Ureter (tissue), 1 donor: ENCODE measurements at regions not wholly inside any gene's neighbourhood (a gene's known extent, or its start where the extent isn't known, plus 50 kb on each side); places are given as distances from the start of the nearest gene placed in this dataset.

Experiments used
- DNase-seq: peaks from one replicate; pipeline ENCODE4 v3.0.0-alpha.2; 2020; ENCODE audit warnings: low spot score
- donor health status: DM: yes; HTN: yes; CAD: no.

- DNase-seq, result no peak
Measured at GRCh38 chr10:128871671-128872231, 595.3 kb upstream of the MGMT start.

GRCh38 chr10:128873411-128874054 is 593.5 kb upstream of the MGMT start:
- DNase-seq, result no peak

- DNase-seq, result no peak
Measured at GRCh38 chr10:128874331-128874730, 592.7 kb upstream of the MGMT start.

GRCh38 chr10:128875030-128875744 is 591.9 kb upstream of the MGMT start:
- no peak for DNase-seq

- DNase-seq, result no peak
Measured at GRCh38 chr10:128875956-128876736, 590.9 kb upstream of the MGMT start.

GRCh38 chr10:128877141-128877540 is 589.9 kb upstream of the MGMT start:
- no peak for DNase-seq

GRCh38 chr10:128877936-128878335 is 589.1 kb upstream of the MGMT start:
- no peak for DNase-seq

GRCh38 chr10:128879030-128879429 is 588.0 kb upstream of the MGMT start:
- no peak for DNase-seq

GRCh38 chr10:128879441-128880140 is 587.5 kb upstream of the MGMT start:
- no peak for DNase-seq

GRCh38 chr10:128880159-128880725 is 586.8 kb upstream of the MGMT start:
- DNase-seq, result no peak

GRCh38 chr10:128881086-128881485 is 586.0 kb upstream of the MGMT start:
- no peak for DNase-seq

GRCh38 chr10:128883231-128884032 is 583.6 kb upstream of the MGMT start:
- DNase-seq, result no peak

- DNase-seq, result no peak
Measured at GRCh38 chr10:128884033-128884425, 583.0 kb upstream of the MGMT start.

GRCh38 chr10:128884496-128885072 is 582.5 kb upstream of the MGMT start:
- DNase-seq, result no peak

- DNase-seq, result no peak
Measured at GRCh38 chr10:128885573-128886555, 581.2 kb upstream of the MGMT start.

GRCh38 chr10:128887856-128888255 is 579.2 kb upstream of the MGMT start:
- no peak for DNase-seq

GRCh38 chr10:128892005-128892404 is 575.0 kb upstream of the MGMT start:
- no peak for DNase-seq

- no peak for DNase-seq
Measured at GRCh38 chr10:128894641-128895040, 572.4 kb upstream of the MGMT start.

GRCh38 chr10:128895473-128895872 is 571.6 kb upstream of the MGMT start:
- no peak for DNase-seq
